Gastrocnemius medialis (tissue), 4 donors: ENCODE measurements at regions not wholly inside any gene's neighbourhood (a gene's known extent, or its start where the extent isn't known, plus 50 kb on each side); places are given as distances from the start of the nearest gene placed in this dataset.

Source experiments
- ATAC-seq, 2 donors: fragments of 150-250 bp; one replicate each; pipeline ENCODE4 v1.9.1; 2016
- DNase-seq, 2 donors: peaks; one replicate each; pipeline ENCODE4 v3.0.0-alpha.2; 2019
- H3K27ac ChIP-seq, 4 donors: fragments of 200-600 bp; sonication (generic); 1 replicate in 1 of 4; 2 replicates in 3 of 4; pipeline ENCODE4 v1.5.1; 2016 to 2018; ENCODE audit warnings: mild to moderate bottlenecking in 2 of 4, moderate library complexity in 1 of 4
- H3K27me3 ChIP-seq, 3 donors: fragments of 200-600 bp; sonication (generic) in 2 of 3; 1 replicate in 1 of 3; 2 replicates in 2 of 3; pipeline versions ENCODE4 v1.5.1 to v1.6.0; 2016 to 2019; ENCODE audit warnings: mild to moderate bottlenecking in 1 of 3, moderate library complexity in 1 of 3
- H3K36me3 ChIP-seq, 2 donors: fragments of 200-600 bp; sonication (generic) in 1 of 2; one replicate each; pipeline ENCODE4 v1.5.1; 2017 to 2018
- H3K4me1 ChIP-seq, 2 donors: fragments of 200-600 bp; sonication (generic) in 1 of 2; one replicate each; pipeline ENCODE4 v1.5.1; 2016 to 2017; ENCODE audit warnings: mild to moderate bottlenecking in 2 of 2
- H3K4me3 ChIP-seq, 4 donors: fragments of 200-600 bp; sonication (generic) in 3 of 4; 1 replicate in 1 of 4; 2 replicates in 3 of 4; pipeline ENCODE4 v1.5.1; 2016 to 2019; ENCODE audit warnings: mild to moderate bottlenecking in 2 of 4
- H3K9me3 ChIP-seq, 3 donors: fragments of 200-600 bp; sonication (generic) in 2 of 3; 1 replicate in 1 of 3; 2 replicates in 2 of 3; pipeline ENCODE4 v1.5.1; 2016 to 2019
- CTCF ChIP-seq, 5 experiments: fragments of 450-650 bp in 3 of 5; fragments of 200-600 bp in 2 of 5; sonication (generic) in 2 of 5; IDR thresholded peaks in 4 of 5; conservative IDR thresholded peaks in 1 of 5; 1 replicate in 4 of 5; 2 replicates in 1 of 5; pipeline ENCODE4 v1.5.1; 2016 to 2019; ENCODE audit warnings: antibody characterized with exemption in 5 of 5, mild to moderate bottlenecking in 3 of 5, moderate library complexity in 3 of 5
- POLR2A ChIP-seq, 2 donors: fragments of 450-650 bp; IDR thresholded peaks; one replicate each; pipeline ENCODE4 v1.6.1; 2017; ENCODE audit warnings: antibody characterized with exemption in 2 of 2, mild to moderate bottlenecking in 2 of 2, moderate library complexity in 2 of 2
- in situ Hi-C, 4 donors: fragments of 200-750 bp; cut with MboI; loops; one replicate each; pipeline versions ENCODE4 v1.15.0 to v1.8.0; 2017; ENCODE audit warnings: low sequenced_read_pairs in 4 of 4
- intact Hi-C: fragments of 100-400 bp; cut with DNase I; formaldehyde crosslinking; loops from one replicate; pipeline ENCODE4 v1.15.1; 2023; ENCODE audit warnings: low total_unique reads

GRCh38 chr16:51430716-51431369 is 279.8 kb upstream of the SALL1 start:
- Histone ChIP-seq H3K36me3 (no peaks in the 10 kb centered on the region), H3K4me3 (no peak overlapping the region), H3K9me3 (no peaks in the 10 kb centered on the region), H3K4me1 (no peaks in the 10 kb centered on the region), H3K27me3 (peaks cover 0 to 2% (median 0%) of the 10 kb centered on the region in 3 donors), H3K27ac (no peak overlapping the region)
- in situ Hi-C loops = no loop called here
- no peak for DNase-seq
- intact Hi-C loops = no loop called here
- no peak for ATAC-seq
- TF ChIP-seq CTCF (IDR thresholded peaks at IDR 0.05 in 4 of 5, conservative IDR thresholded peaks at IDR 0.05 in 1 of 5) = no peak
- no peak for TF ChIP-seq POLR2A (IDR thresholded peaks at IDR 0.05)

DNA sequence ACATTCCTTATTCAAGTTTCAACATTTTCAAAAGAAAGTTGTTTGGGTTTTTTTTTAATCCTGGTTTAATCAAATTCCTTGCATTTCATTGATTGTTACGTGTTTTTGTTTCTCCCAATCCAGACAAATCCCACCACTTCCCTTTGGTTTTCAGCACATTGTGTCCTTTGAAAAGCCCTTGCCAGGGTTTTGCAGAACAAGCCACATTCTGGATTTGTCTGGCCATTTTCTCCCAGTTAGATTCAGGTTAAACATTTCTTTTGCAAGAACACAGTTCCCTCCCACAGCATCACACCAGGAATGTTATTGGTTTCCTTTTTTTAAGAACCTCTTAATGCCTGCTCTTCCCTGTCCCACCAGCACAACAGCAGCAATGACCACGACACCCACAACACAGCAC is 278.0 kb upstream of the SALL1 start:
- in situ Hi-C loops (no loop called here), intact Hi-C loops (no loop called here)
- Histone ChIP-seq H3K9me3 (no peaks in the 10 kb centered on the region), H3K27me3 (peaks cover 0 to 2% (median 0%) of the 10 kb centered on the region in 3 donors), H3K36me3 (no peaks in the 10 kb centered on the region), H3K27ac (no peak overlapping the region), H3K4me3 (no peak overlapping the region), H3K4me1 (no peaks in the 10 kb centered on the region)
- ATAC-seq = no peak
- TF ChIP-seq CTCF (IDR thresholded peaks at IDR 0.05 in 4 of 5, conservative IDR thresholded peaks at IDR 0.05 in 1 of 5) = no peak
- no peak for TF ChIP-seq POLR2A (IDR thresholded peaks at IDR 0.05)
- DNase-seq = no peak

GRCh38 chr16:51427085-51427484 is 276.0 kb upstream of the SALL1 start:
- no peak for TF ChIP-seq POLR2A (IDR thresholded peaks at IDR 0.05)
- no peak for TF ChIP-seq CTCF (IDR thresholded peaks at IDR 0.05 in 4 of 5, conservative IDR thresholded peaks at IDR 0.05 in 1 of 5)

GRCh38 chr16:51426276-51426675 is 275.2 kb upstream of the SALL1 start:
- Histone ChIP-seq H3K36me3 (no peaks in the 10 kb centered on the region), H3K27ac (no peak overlapping the region), H3K4me1 (no peaks in the 10 kb centered on the region), H3K27me3 (peaks cover 0 to 2% (median 0%) of the 10 kb centered on the region in 3 donors), H3K9me3 (no peaks in the 10 kb centered on the region), H3K4me3 (no peak overlapping the region)
- intact Hi-C loops (no loop called here), in situ Hi-C loops (no loop called here)
- no peak for ATAC-seq
- DNase-seq = no peak
- no peak for TF ChIP-seq CTCF (IDR thresholded peaks at IDR 0.05 in 4 of 5, conservative IDR thresholded peaks at IDR 0.05 in 1 of 5)
- no peak for TF ChIP-seq POLR2A (IDR thresholded peaks at IDR 0.05)

More at GRCh38 chr16:51427085-51427484, 276.0 kb upstream of the SALL1 start:
- intact Hi-C loops (no loop called here), in situ Hi-C loops (no loop called here)
- no peak for ATAC-seq
- no peaks in the 10 kb centered on the region for H3K36me3 ChIP-seq
- DNase-seq = no peak
- peaks cover 0 to 2% (median 0%) of the 10 kb centered on the region in 3 donors for H3K27me3 ChIP-seq
- no peaks in the 10 kb centered on the region for H3K9me3 ChIP-seq
- H3K4me1 ChIP-seq = no peaks in the 10 kb centered on the region
- no peak overlapping the region for H3K27ac ChIP-seq
- H3K4me3 ChIP-seq = no peak overlapping the region

DNA sequence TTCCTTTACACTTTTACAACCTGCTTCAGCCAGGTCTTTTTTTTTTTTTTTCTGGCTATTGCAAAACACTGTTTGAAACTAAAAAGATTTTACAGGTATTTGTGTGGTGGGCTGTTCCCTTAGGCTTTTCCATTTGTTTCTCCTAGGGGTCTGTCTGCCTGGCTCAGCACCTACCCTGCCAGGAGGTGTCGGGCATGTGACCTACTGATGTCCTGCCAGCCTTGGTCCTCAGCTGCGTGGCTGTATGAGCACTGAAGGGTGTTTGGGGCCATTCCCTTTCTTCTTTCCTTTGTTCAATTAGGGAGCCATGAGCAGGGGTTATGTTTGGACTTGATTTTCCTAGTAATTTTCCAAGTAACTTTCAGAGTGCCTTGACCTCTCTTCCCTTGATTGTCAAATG is 269.2 kb upstream of the SALL1 start:
- ATAC-seq (no peak), DNase-seq (no peak)
- Histone ChIP-seq H3K9me3 (no peaks in the 10 kb centered on the region), H3K4me1 (no peaks in the 10 kb centered on the region), H3K27ac (no peak overlapping the region), H3K4me3 (no peak overlapping the region), H3K27me3 (no peaks in the 10 kb centered on the region), H3K36me3 (no peaks in the 10 kb centered on the region)
- in situ Hi-C loops = no loop called here
- intact Hi-C loops = no loop called here
- TF ChIP-seq CTCF (IDR thresholded peaks at IDR 0.05 in 4 of 5, conservative IDR thresholded peaks at IDR 0.05 in 1 of 5) = no peak
- no peak for TF ChIP-seq POLR2A (IDR thresholded peaks at IDR 0.05)
